ENCODE measurements at regions not wholly inside any gene's neighbourhood (a gene's known extent, or its start where the extent isn't known, plus 50 kb on each side); places are given as distances from the start of the nearest gene placed in this dataset.
"Not testable (repeated sequence)": the region's sequence is repeated elsewhere in the genome, so short reads cannot be mapped to it uniquely, and the experiment has no call there.

GRCh38 chr7:4486907-4487306, 195.2 kb upstream of the FOXK1 start:
- H3K27me3 ChIP-seq: no peaks in the 10 kb centered on the region
- no peaks in the 10 kb centered on the region for H3K36me3 ChIP-seq
- no peak overlapping the region for H3K27ac ChIP-seq
- intact Hi-C loops (cut with DNase I; ENCODE audit: low total_unique reads): no loop called here
- no peaks in the 10 kb centered on the region for H3K4me1 ChIP-seq
- H3K9me3 ChIP-seq: peaks cover 0 to 14% (median 7%) of the 10 kb centered on the region in 4 donors
- 13 to 36% (median 22%) methylated on average over 4 of the region's 4 CpGs for WGBS, 5 donors
- H3K4me3 ChIP-seq: no peak overlapping the region
- TF ChIP-seq CTCF (IDR thresholded peaks at IDR 0.05): no peak
- TF ChIP-seq EP300 (IDR thresholded peaks at IDR 0.05): no peak
- no peak for DNase-seq

- H3K27me3 ChIP-seq; H3K4me1 ChIP-seq; H3K27ac ChIP-seq; DNase-seq; H3K36me3 ChIP-seq; intact Hi-C loops (cut with DNase I; ENCODE audit: low total_unique reads); H3K4me3 ChIP-seq: not testable (repeated sequence)
- H3K9me3 ChIP-seq: peaks cover 0 to 27% (median 16%) of the 10 kb centered on the region in 4 donors
- 93 to 97% (median 95%) methylated on average over 12 to 29 of the region's 30 CpGs; no CpG with 5 or more reads in 1 of the 5 donors for WGBS, 5 donors
These were observed 185.2 kb upstream of the FOXK1 start for GRCh38 chr7:4496911-4497310.

GRCh38 chr7:4500812-4501211, 181.3 kb upstream of the FOXK1 start:
- intact Hi-C loops (cut with DNase I; ENCODE audit: low total_unique reads): no loop called here
- H3K27me3 ChIP-seq: no peaks in the 10 kb centered on the region
- H3K36me3 ChIP-seq: no peaks in the 10 kb centered on the region
- no peak for DNase-seq
- no peaks in the 10 kb centered on the region for H3K4me1 ChIP-seq
- no peak overlapping the region for H3K27ac ChIP-seq
- no peak overlapping the region for H3K4me3 ChIP-seq
- peaks cover 0 to 20% (median 16%) of the 10 kb centered on the region in 4 donors for H3K9me3 ChIP-seq
- 79 to 89% (median 83%) methylated on average over 10 of the region's 10 CpGs for WGBS, 5 donors
- no peak for TF ChIP-seq EP300 (IDR thresholded peaks at IDR 0.05)
- no peak for TF ChIP-seq POLR2AphosphoS5 (IDR thresholded peaks at IDR 0.05)
- TF ChIP-seq CTCF (IDR thresholded peaks at IDR 0.05): no peak

GRCh38 chr7:4507886-4508285, 174.2 kb upstream of the FOXK1 start:
- intact Hi-C loops (cut with DNase I; ENCODE audit: low total_unique reads); H3K36me3 ChIP-seq; H3K27me3 ChIP-seq; H3K27ac ChIP-seq; H3K4me1 ChIP-seq; DNase-seq; H3K4me3 ChIP-seq: not testable (repeated sequence)
- 80 to 94% (median 83%) methylated on average over 7 of the region's 7 CpGs for WGBS, 5 donors
- peaks cover 0 to 13% (median 9%) of the 10 kb centered on the region in 4 donors for H3K9me3 ChIP-seq

GRCh38 chr7:4513450-4513849, 168.6 kb upstream of the FOXK1 start:
- Histone ChIP-seq H3K4me3 (no peak overlapping the region), H3K27me3 (no peaks in the 10 kb centered on the region), H3K9me3 (peaks cover 0 to 13% (median 9%) of the 10 kb centered on the region in 4 donors), H3K4me1 (no peaks in the 10 kb centered on the region), H3K27ac (no peak overlapping the region), H3K36me3 (no peaks in the 10 kb centered on the region)
- intact Hi-C loops (cut with DNase I; ENCODE audit: low total_unique reads): no loop called here
- 82 to 100% (median 88%) methylated on average over 1 of the region's 1 CpG for WGBS, 5 donors
- no peak for DNase-seq
- no peak for TF ChIP-seq POLR2A (IDR thresholded peaks at IDR 0.05)
- TF ChIP-seq EP300 (IDR thresholded peaks at IDR 0.05): no peak
- TF ChIP-seq CTCF (IDR thresholded peaks at IDR 0.05): no peak
- TF ChIP-seq POLR2AphosphoS5 (IDR thresholded peaks at IDR 0.05): no peak
